ENCODE measurements at regions not wholly inside any gene's neighbourhood (a gene's known extent, or its start where the extent isn't known, plus 50 kb on each side); places are given as distances from the start of the nearest gene placed in this dataset.
"Not testable (repeated sequence)": the region's sequence is repeated elsewhere in the genome, so short reads cannot be mapped to it uniquely, and the experiment has no call there.

DNA sequence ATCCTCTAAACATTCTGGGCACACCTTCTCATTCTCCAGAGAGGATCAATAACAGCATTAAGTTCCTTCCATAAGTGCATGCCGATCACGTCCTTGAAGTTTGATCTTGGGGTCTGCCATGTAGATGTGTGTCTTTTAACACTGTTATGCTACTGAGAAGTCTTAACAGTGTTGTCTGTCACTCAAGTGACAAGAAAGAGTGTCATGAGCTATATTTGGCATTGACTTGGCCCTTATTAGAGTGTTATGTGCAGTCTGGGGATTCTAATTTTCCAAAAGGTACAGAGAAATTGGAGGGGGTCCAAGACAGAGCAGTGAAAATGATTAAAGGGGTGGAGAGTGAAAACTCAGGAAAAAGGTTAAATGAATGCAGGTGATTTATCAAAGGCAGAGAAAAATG, 107.1 kb upstream of the OPCML start:
- TF ChIP-seq ZFX (IDR thresholded peaks at IDR 0.05) = no peak
- TF ChIP-seq, protein P1, sequence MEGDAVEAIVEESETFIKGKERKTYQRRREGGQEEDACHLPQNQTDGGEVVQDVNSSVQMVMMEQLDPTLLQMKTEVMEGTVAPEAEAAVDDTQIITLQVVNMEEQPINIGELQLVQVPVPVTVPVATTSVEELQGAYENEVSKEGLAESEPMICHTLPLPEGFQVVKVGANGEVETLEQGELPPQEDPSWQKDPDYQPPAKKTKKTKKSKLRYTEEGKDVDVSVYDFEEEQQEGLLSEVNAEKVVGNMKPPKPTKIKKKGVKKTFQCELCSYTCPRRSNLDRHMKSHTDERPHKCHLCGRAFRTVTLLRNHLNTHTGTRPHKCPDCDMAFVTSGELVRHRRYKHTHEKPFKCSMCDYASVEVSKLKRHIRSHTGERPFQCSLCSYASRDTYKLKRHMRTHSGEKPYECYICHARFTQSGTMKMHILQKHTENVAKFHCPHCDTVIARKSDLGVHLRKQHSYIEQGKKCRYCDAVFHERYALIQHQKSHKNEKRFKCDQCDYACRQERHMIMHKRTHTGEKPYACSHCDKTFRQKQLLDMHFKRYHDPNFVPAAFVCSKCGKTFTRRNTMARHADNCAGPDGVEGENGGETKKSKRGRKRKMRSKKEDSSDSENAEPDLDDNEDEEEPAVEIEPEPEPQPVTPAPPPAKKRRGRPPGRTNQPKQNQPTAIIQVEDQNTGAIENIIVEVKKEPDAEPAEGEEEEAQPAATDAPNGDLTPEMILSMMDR (conservative IDR thresholded peaks at IDR 0.05) = no peak
- H3K27ac ChIP-seq = no peak overlapping the region

DNA sequence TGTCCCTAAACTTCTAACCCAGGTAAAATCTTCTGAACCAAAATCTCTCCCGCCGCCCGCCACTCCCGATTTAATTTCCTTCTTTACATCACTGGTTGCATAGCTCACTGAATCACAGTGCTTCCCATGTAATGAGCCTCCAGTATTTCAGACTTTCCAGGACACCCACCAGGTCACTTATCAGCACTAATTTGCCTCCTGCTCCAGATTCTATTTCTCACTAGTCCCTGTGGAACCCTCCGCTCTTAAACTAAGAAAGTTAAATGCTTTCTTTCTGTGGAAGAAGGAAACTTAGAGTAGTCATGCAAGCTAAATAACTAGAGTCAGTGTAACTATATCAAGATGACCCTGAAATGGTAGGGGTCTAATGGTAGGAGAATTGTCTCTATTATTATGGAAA, 106.6 kb upstream of the OPCML start:
- TF ChIP-seq, protein P1 (conservative IDR thresholded peaks at IDR 0.05) = no peak
- no peak for TF ChIP-seq ZFX (IDR thresholded peaks at IDR 0.05)
- no peak overlapping the region for H3K27ac ChIP-seq

DNA sequence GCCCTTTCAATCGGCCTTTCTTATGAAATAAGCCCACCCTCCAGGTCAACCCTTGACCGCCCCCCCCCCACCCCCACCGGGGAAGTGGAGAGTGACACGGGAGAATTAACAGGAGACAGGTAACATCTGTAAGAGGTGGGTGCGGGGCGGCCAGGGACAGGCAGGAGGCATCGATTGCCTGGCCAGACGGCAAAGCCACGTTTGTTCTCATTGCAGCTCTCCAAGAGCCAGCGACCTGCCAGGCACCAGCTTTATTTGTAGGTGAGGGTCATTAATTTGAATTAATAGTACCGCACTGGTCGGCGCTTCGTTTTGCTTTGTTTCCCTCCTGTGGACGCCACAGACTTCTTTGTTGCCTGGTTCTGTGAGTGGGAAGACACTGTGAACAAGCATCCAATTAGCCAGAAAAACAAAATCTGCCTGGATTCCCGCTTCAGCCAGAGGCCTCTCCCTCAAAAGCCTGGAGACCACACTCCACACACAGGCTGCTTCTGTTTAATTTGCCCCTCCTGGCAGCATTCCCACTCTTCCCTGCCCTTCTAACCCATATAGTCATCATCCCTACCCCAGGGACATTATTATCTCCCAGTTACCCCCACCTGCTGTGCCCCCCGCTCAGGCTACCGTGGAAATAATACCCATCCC, 104.5 kb upstream of the OPCML start:
- TF ChIP-seq, protein P1 (conservative IDR thresholded peaks at IDR 0.05) = no peak
- TF ChIP-seq ZFX (IDR thresholded peaks at IDR 0.05) = no peak
- no peak overlapping the region for H3K27ac ChIP-seq

DNA sequence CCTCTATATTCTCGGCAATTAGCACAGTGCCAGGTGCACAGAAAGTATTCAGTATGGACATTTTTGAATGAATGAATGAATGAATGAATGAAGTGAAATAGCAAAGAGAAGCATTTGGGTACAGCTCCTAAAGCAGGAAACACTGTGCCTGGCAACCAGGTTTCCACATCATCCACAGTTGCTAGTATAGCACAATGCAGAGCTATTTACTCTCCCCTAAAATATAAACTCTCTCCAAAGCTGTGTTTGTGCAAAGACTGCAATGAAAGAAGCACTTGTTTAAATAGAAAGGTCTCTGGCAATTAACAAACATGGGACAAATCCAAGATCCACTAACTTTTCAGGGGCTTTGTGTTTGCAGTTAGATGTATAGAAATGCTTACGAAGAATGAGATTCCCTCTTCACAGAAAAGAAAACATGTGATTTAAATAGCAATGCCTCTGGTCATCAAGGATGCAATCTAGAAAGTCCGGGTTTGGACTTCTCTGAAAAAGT, 103.0 kb upstream of the OPCML start:
- TF ChIP-seq, protein P1 (conservative IDR thresholded peaks at IDR 0.05) = no peak
- no peak for TF ChIP-seq ZFX (IDR thresholded peaks at IDR 0.05)
- H3K27ac ChIP-seq = no peak overlapping the region

DNA sequence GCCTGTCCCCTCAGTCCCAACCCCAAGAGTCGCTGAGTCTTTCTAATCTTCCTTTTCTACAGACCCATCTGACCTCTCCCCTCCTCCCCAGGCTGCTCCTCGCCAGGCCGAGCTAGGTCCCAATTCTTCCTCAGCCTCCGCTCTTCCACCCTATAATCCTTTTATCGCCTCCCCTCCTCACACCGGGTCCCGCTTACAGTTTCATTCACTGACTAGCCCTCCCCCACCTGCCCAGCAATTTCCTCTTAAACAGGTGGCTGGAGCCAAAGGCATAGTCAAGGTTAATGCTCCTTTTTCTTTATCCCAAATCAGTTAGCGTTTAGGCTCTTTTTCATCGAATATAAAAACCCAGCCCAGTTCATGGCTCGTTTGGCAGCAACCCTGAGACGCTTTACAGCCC, 96.1 kb upstream of the OPCML start:
- not testable (repeated sequence) for H3K27ac ChIP-seq

DNA sequence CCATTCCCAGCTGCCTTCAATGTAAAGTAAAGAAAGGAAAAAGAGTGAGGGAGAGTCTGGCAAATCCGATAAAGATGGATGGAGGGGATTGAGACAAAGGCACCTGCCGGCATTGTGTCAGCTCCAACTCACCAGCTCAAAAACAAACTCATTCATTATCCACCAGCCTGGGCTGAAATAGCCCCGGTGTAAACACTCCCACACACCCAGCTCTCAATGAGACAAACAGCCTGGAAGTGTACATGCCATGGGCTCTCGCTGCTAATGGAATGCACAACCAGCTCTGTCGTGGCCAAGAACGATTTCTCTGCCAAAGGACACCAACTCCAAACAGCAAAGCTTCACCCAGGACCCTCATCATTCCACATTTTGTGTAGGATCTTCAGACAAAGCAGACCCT, 89.3 kb upstream of the OPCML start:
- H3K27ac ChIP-seq = no peak overlapping the region
- TF ChIP-seq ZFX (IDR thresholded peaks at IDR 0.05) = no peak
- TF ChIP-seq, protein P1 (conservative IDR thresholded peaks at IDR 0.05) = no peak

DNA sequence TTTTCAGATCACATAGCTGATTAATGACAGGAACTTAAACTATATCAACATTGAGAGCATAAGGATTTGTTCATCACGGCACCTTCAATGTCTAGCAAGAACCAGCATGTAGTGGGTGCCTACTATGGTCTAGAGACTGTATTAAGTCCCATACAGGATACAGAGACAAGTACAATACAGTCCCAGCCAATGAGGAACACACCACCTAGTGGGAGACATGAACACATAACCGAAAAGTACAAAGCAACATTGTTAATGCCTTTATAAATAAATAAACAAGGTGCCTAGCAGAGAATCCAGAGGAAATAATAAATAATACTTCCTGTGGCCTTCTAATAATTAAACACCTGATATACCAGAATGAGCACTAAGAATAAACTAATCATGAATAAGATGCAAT, 87.7 kb upstream of the OPCML start:
- no peak for TF ChIP-seq ZFX (IDR thresholded peaks at IDR 0.05)
- TF ChIP-seq, protein P1 (conservative IDR thresholded peaks at IDR 0.05) = peak; percentile 53
- H3K27ac ChIP-seq = no peak overlapping the region

DNA sequence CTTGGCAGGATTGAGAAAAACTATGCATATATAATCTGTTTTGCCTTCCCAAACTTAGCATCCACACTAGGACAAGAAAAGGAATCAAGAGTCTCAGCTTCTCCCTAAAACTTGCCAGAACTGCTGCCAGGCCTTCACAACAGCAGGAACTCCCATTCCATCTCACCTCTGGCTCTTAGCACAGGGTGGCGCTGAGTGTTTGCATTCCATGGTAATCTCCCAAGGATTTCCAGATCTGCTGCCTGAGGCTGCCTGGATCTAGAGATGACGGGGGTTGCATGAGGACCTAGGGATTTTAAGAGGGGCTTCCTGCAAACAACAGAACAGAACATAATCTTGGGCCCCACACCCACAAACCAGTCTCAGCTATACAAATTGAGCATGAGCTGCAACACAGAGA, 87.1 kb upstream of the OPCML start:
- TF ChIP-seq, protein P1 (conservative IDR thresholded peaks at IDR 0.05) = no peak
- TF ChIP-seq ZFX (IDR thresholded peaks at IDR 0.05) = no peak
- H3K27ac ChIP-seq = no peak overlapping the region

Measured in C4-2B (cell line).